Endothelial cell of umbilical vein (primary cell): ENCODE measurements at regions not wholly inside any gene's neighbourhood (a gene's known extent, or its start where the extent isn't known, plus 50 kb on each side); places are given as distances from the start of the nearest gene placed in this dataset.

Experiments used
- BruUV-seq: library from RNA; stranded (reverse); fragments of 400-500 nt; replicated peaks from 2 replicates; lab custom pipeline; 2021; lab: Mats Ljungman, UMichigan
- CTCF ChIA-PET: fragments of 300-600, 350-600 bp; sonication (Branson Sonifier 250); formaldehyde crosslinking; loops from one replicate; lab custom pipeline; 2021; ENCODE audit warnings: antibody characterized with exemption, inconsistent platforms; lab: Charles Lee
- POLR2A ChIA-PET: fragments of 300-600, 350-600 bp; sonication (Branson Sonifier 250); formaldehyde crosslinking; loops from one replicate; lab custom pipeline; 2021; ENCODE audit warnings: antibody characterized with exemption, inconsistent platforms; lab: Charles Lee
- DNase-seq: peaks from one replicate; pipeline ENCODE4 v3.0.0-alpha.2; 2011; ENCODE audit warnings: low read depth, low spot score
- FAIRE-seq: peaks from 2 replicates; lab custom pipeline; 2011; peaks lifted over from hg19 to GRCh38; lab: Jason Lieb, UNC
- H2AFZ ChIP-seq: 2 replicates; pipeline ENCODE4 v1.6.0; 2012; ENCODE audit warnings: low read depth, low read length, control low read depth, inconsistent platforms
- H3K27ac ChIP-seq: 2 replicates; pipeline ENCODE4 v1.5.1; 2011; ENCODE audit warnings: low read depth, mild to moderate bottlenecking, control low read depth, low read length, moderate library complexity; ENCODE audit not compliant: insufficient read depth
- H3K27me3 ChIP-seq, 2 experiments: 2 replicates each; pipeline versions ENCODE4 v1.6.0 to v1.6.1; 2011; ENCODE audit warnings: low read length in 2 of 2, mixed read lengths in 1 of 2; ENCODE audit not compliant: control insufficient read depth in 2 of 2, insufficient read depth in 2 of 2
- H3K36me3 ChIP-seq, 2 experiments: 2 replicates in 1 of 2; 3 replicates in 1 of 2; pipeline ENCODE4 v1.5.1; 2011; ENCODE audit warnings: low read length in 2 of 2, mild to moderate bottlenecking in 1 of 2, moderate library complexity in 1 of 2; ENCODE audit not compliant: control insufficient read depth in 2 of 2, insufficient read depth in 2 of 2; ENCODE audit errors: extremely low read depth in 1 of 2
- H3K4me1 ChIP-seq: 3 replicates; pipeline ENCODE4 v1.5.1; 2011; ENCODE audit warnings: mild to moderate bottlenecking, low read length; ENCODE audit not compliant: control insufficient read depth, insufficient read depth; ENCODE audit errors: extremely low read depth
- H3K4me2 ChIP-seq: 2 replicates; pipeline ENCODE4 v1.6.1; 2011; ENCODE audit warnings: low read length, control low read depth, mixed read lengths; ENCODE audit not compliant: insufficient read depth
- H3K4me3 ChIP-seq, 3 experiments: fragments of 200-600 bp in 1 of 3; sonication (generic), shearing (Covaris generic) in 1 of 3; replicated peaks in 1 of 3; 2 replicates each; pipeline ENCODE4 v1.5.1; 2011 to 2016; ENCODE audit warnings: control low read depth in 3 of 3, low read length in 3 of 3, mild to moderate bottlenecking in 2 of 3, inconsistent platforms in 1 of 3, low read depth in 1 of 3, moderate library complexity in 1 of 3; ENCODE audit not compliant: insufficient read depth in 1 of 3
- H3K79me2 ChIP-seq: 2 replicates; pipeline ENCODE4 v1.6.0; 2012; ENCODE audit warnings: low read length, inconsistent platforms; ENCODE audit not compliant: control insufficient read depth, insufficient read depth
- H3K9ac ChIP-seq: replicated peaks from 2 replicates; pipeline ENCODE3; 2011; ENCODE audit warnings: low read length, control low read depth; ENCODE audit not compliant: insufficient read depth; ENCODE audit errors: extremely low read depth
- H3K9me1 ChIP-seq: replicated peaks from 3 replicates; pipeline ENCODE4 v1.6.0; 2011; ENCODE audit warnings: mild to moderate bottlenecking, low read length; ENCODE audit not compliant: control insufficient read depth, insufficient read depth; ENCODE audit errors: extremely low read depth
- H3K9me3 ChIP-seq: replicated peaks from 2 replicates; pipeline ENCODE4 v1.5.1; 2012; ENCODE audit warnings: low read length, inconsistent platforms; ENCODE audit not compliant: control insufficient read depth, insufficient read depth
- H4K20me1 ChIP-seq: replicated peaks from 2 replicates; pipeline ENCODE3; 2011; ENCODE audit warnings: mild to moderate bottlenecking, low read length; ENCODE audit not compliant: control insufficient read depth, insufficient read depth; ENCODE audit errors: extremely low read depth
- CTCF ChIP-seq, 2 donors: IDR thresholded peaks; 1 replicate in 1 of 2; 2 replicates in 1 of 2; pipeline ENCODE4 v1.5.1; 2011; ENCODE audit warnings: low read length in 2 of 2, mild to moderate bottlenecking in 2 of 2, moderate library complexity in 2 of 2, control low read depth in 1 of 2, inconsistent platforms in 1 of 2, low read depth in 1 of 2; ENCODE audit not compliant: insufficient read depth in 1 of 2; ENCODE audit errors: extremely low read depth in 1 of 2
- EZH2 ChIP-seq: IDR thresholded peaks from 2 replicates; pipeline ENCODE4 v1.6.1; 2012; ENCODE audit warnings: borderline replicate concordance, low read depth, mild to moderate bottlenecking, moderate library complexity, low read length, inconsistent platforms; ENCODE audit not compliant: severe bottlenecking
- GATA2 ChIP-seq: IDR thresholded peaks from 2 replicates; pipeline ENCODE4 v1.7.0; 2011; ENCODE audit warnings: low read depth, mild to moderate bottlenecking, moderate library complexity, mixed read lengths, low read length; ENCODE audit not compliant: insufficient read length, insufficient read depth
- MYC ChIP-seq: IDR thresholded peaks from one replicate; pipeline ENCODE4 v1.6.1; 2011; ENCODE audit warnings: mild to moderate bottlenecking, low read depth, low read length
- POLR2AphosphoS5 ChIP-seq: IDR thresholded peaks from 2 replicates; pipeline ENCODE4 v1.6.1; 2012; ENCODE audit warnings: low read depth, mild to moderate bottlenecking, control low read depth, low read length, moderate library complexity; ENCODE audit not compliant: insufficient read depth
- dilution Hi-C: fragments of 300-500 bp; cut with MboI; formaldehyde crosslinking; loops from one replicate; pipeline ENCODE4 v1.15.0; 2019; ENCODE audit warnings: low sequenced_read_pairs; ENCODE audit not compliant: extremely low pct_ligation_motif_present
- intact Hi-C: fragments of 100-400 bp; cut with micrococcal nuclease; formaldehyde crosslinking; loops from one replicate; pipeline ENCODE4 v1.10.0; 2022

GRCh38 chr10:90577569-90577968 lies 280.3 kb downstream of the HTR7 start:
- POLR2A ChIA-PET: no interaction called here
- Histone ChIP-seq H3K4me1 (no peaks in the 10 kb centered on the region), H3K9me3 (no peaks in the 10 kb centered on the region), H3K79me2 (no peaks in the 10 kb centered on the region), H3K27me3 (no peaks in the 10 kb centered on the region), H3K27ac (no peak overlapping the region), H3K9ac (no peak overlapping the region), H3K9me1 (no peaks in the 10 kb centered on the region), H3K4me2 (no peak overlapping the region), H3K4me3 (no peak overlapping the region), H2AFZ (no peak overlapping the region), H4K20me1 (no peaks in the 10 kb centered on the region), H3K36me3 (no peaks in the 10 kb centered on the region)
- BruUV-seq: no TSS peak
- intact Hi-C loops: no loop called here
- FAIRE-seq (no peak), DNase-seq (no peak)
- CTCF ChIA-PET: interaction anchor here (1.1 kb wide), 1 partner anchor 21 kb away, joined by 3 read pairs; no protein-coding TSS in a partner anchor
- dilution Hi-C loops: no loop called here
- TF ChIP-seq EZH2 (no peak), POLR2AphosphoS5 (no peak), CTCF (IDR thresholded peaks at IDR 0.05; ENCODE audit: extremely low read depth in 1 of 2, insufficient read depth in 1 of 2, low read depth in 1 of 2, low read length in 2 of 2) (no peak), MYC (no peak), GATA2 (no peak)
